ENCODE measurements at regions not wholly inside any gene's neighbourhood (a gene's known extent, or its start where the extent isn't known, plus 50 kb on each side); places are given as distances from the start of the nearest gene placed in this dataset.

- no peaks in the 10 kb centered on the region for H3K9me3 ChIP-seq (ENCODE audit: control insufficient read depth, insufficient read depth, low read length)
- peaks cover 27% of the 10 kb centered on the region for H3K4me1 ChIP-seq (ENCODE audit: control insufficient read depth, insufficient read depth, low read length)
- no peak for DNase-seq (ENCODE audit: low read depth in 4 of 6, low spot score in 6 of 6)
- WGBS (ENCODE audit: insufficient coverage): 88% methylated on average over 1 of the region's 3 CpGs
- no peak overlapping the region for H3K4me3 ChIP-seq (ENCODE audit: low read depth, low read length)
- H3K27ac ChIP-seq (ENCODE audit: low read depth, low read length): no peak overlapping the region
- no peaks in the 10 kb centered on the region for H3K36me3 ChIP-seq (ENCODE audit: control insufficient read depth, insufficient read depth, low read length)
- no peaks in the 10 kb centered on the region for H3K27me3 ChIP-seq (ENCODE audit: control insufficient read depth, insufficient read depth, low read length)
Observed at GRCh38 chr2:41941831-41942230, 106.0 kb upstream of the PKDCC start.

GRCh38 chr2:41942278-41942677 lies 105.5 kb upstream of the PKDCC start:
- no peak overlapping the region for H3K27ac ChIP-seq (ENCODE audit: low read depth, low read length)
- peaks cover 27% of the 10 kb centered on the region for H3K4me1 ChIP-seq (ENCODE audit: control insufficient read depth, insufficient read depth, low read length)

GRCh38 chr2:41943159-41943558 lies 104.7 kb upstream of the PKDCC start:
- H3K27me3 ChIP-seq (ENCODE audit: control insufficient read depth, insufficient read depth, low read length): no peaks in the 10 kb centered on the region
- no CpG with 5 or more reads among the region's 1 CpG for WGBS (ENCODE audit: insufficient coverage)
- no peak overlapping the region for H3K4me3 ChIP-seq (ENCODE audit: low read depth, low read length)
- H3K36me3 ChIP-seq (ENCODE audit: control insufficient read depth, insufficient read depth, low read length): no peaks in the 10 kb centered on the region
- no peak for DNase-seq (ENCODE audit: low read depth in 4 of 6, low spot score in 6 of 6)
- no peaks in the 10 kb centered on the region for H3K9me3 ChIP-seq (ENCODE audit: control insufficient read depth, insufficient read depth, low read length)
- H3K4me1 ChIP-seq (ENCODE audit: control insufficient read depth, insufficient read depth, low read length): peaks cover 27% of the 10 kb centered on the region
- no peak overlapping the region for H3K27ac ChIP-seq (ENCODE audit: low read depth, low read length)

More at GRCh38 chr2:41942278-41942677, 105.5 kb upstream of the PKDCC start:
- H3K9me3 ChIP-seq (ENCODE audit: control insufficient read depth, insufficient read depth, low read length): no peaks in the 10 kb centered on the region
- no peaks in the 10 kb centered on the region for H3K27me3 ChIP-seq (ENCODE audit: control insufficient read depth, insufficient read depth, low read length)
- DNase-seq (ENCODE audit: low read depth in 4 of 6, low spot score in 6 of 6): no peak
- no peaks in the 10 kb centered on the region for H3K36me3 ChIP-seq (ENCODE audit: control insufficient read depth, insufficient read depth, low read length)
- H3K4me3 ChIP-seq (ENCODE audit: low read depth, low read length): no peak overlapping the region

GRCh38 chr2:41944220-41944880 lies 103.5 kb upstream of the PKDCC start:
- DNase-seq (ENCODE audit: low read depth in 4 of 6, low spot score in 6 of 6): no peak
- WGBS (ENCODE audit: insufficient coverage): 79% methylated on average over 5 of the region's 9 CpGs

GRCh38 chr2:41947701-41948396 lies 100.0 kb upstream of the PKDCC start:
- H3K36me3 ChIP-seq (ENCODE audit: control insufficient read depth, insufficient read depth, low read length): no peaks in the 10 kb centered on the region
- peak in 1 of 6 donors; percentile 28 for DNase-seq (ENCODE audit: low read depth in 4 of 6, low spot score in 6 of 6)
- no peak overlapping the region for H3K27ac ChIP-seq (ENCODE audit: low read depth, low read length)
- WGBS (ENCODE audit: insufficient coverage): 16% methylated on average over 7 of the region's 11 CpGs
- H3K4me1 ChIP-seq (ENCODE audit: control insufficient read depth, insufficient read depth, low read length): peaks cover 7% of the 10 kb centered on the region
- no peak overlapping the region for H3K4me3 ChIP-seq (ENCODE audit: low read depth, low read length)
- no peaks in the 10 kb centered on the region for H3K9me3 ChIP-seq (ENCODE audit: control insufficient read depth, insufficient read depth, low read length)
- H3K27me3 ChIP-seq (ENCODE audit: control insufficient read depth, insufficient read depth, low read length): no peaks in the 10 kb centered on the region

More at GRCh38 chr2:41944220-41944880, 103.5 kb upstream of the PKDCC start:
- Histone ChIP-seq H3K27me3 (ENCODE audit: control insufficient read depth, insufficient read depth, low read length) (no peaks in the 10 kb centered on the region), H3K9me3 (ENCODE audit: control insufficient read depth, insufficient read depth, low read length) (no peaks in the 10 kb centered on the region), H3K27ac (ENCODE audit: low read depth, low read length) (no peak overlapping the region), H3K4me1 (ENCODE audit: control insufficient read depth, insufficient read depth, low read length) (peaks cover 15% of the 10 kb centered on the region), H3K4me3 (ENCODE audit: low read depth, low read length) (no peak overlapping the region), H3K36me3 (ENCODE audit: control insufficient read depth, insufficient read depth, low read length) (no peaks in the 10 kb centered on the region)

- Histone ChIP-seq H3K27me3 (ENCODE audit: control insufficient read depth, insufficient read depth, low read length) (no peaks in the 10 kb centered on the region), H3K4me3 (ENCODE audit: low read depth, low read length) (no peak overlapping the region), H3K9me3 (ENCODE audit: control insufficient read depth, insufficient read depth, low read length) (no peaks in the 10 kb centered on the region), H3K36me3 (ENCODE audit: control insufficient read depth, insufficient read depth, low read length) (no peaks in the 10 kb centered on the region), H3K27ac (ENCODE audit: low read depth, low read length) (no peak overlapping the region), H3K4me1 (ENCODE audit: control insufficient read depth, insufficient read depth, low read length) (peaks cover 7% of the 10 kb centered on the region)
- DNase-seq (ENCODE audit: low read depth in 4 of 6, low spot score in 6 of 6): no peak
- 93% methylated on average over 2 of the region's 3 CpGs for WGBS (ENCODE audit: insufficient coverage)
Observed at GRCh38 chr2:41948397-41948763, 99.4 kb upstream of the PKDCC start.

- no peak for DNase-seq (ENCODE audit: low read depth in 4 of 6, low spot score in 6 of 6)
- H3K27ac ChIP-seq (ENCODE audit: low read depth, low read length): no peak overlapping the region
- no peaks in the 10 kb centered on the region for H3K27me3 ChIP-seq (ENCODE audit: control insufficient read depth, insufficient read depth, low read length)
- no peak overlapping the region for H3K4me3 ChIP-seq (ENCODE audit: low read depth, low read length)
- H3K36me3 ChIP-seq (ENCODE audit: control insufficient read depth, insufficient read depth, low read length): no peaks in the 10 kb centered on the region
- WGBS (ENCODE audit: insufficient coverage): 71% methylated on average over 5 of the region's 7 CpGs
- peaks cover 10% of the 10 kb centered on the region for H3K4me1 ChIP-seq (ENCODE audit: control insufficient read depth, insufficient read depth, low read length)
- H3K9me3 ChIP-seq (ENCODE audit: control insufficient read depth, insufficient read depth, low read length): no peaks in the 10 kb centered on the region
Observed at GRCh38 chr2:41949091-41949882, 98.5 kb upstream of the PKDCC start.

- H3K27me3 ChIP-seq (ENCODE audit: control insufficient read depth, insufficient read depth, low read length): no peaks in the 10 kb centered on the region
- peaks cover 15% of the 10 kb centered on the region for H3K4me1 ChIP-seq (ENCODE audit: control insufficient read depth, insufficient read depth, low read length)
- no peak for DNase-seq (ENCODE audit: low read depth in 4 of 6, low spot score in 6 of 6)
- no peak overlapping the region for H3K4me3 ChIP-seq (ENCODE audit: low read depth, low read length)
- no peaks in the 10 kb centered on the region for H3K36me3 ChIP-seq (ENCODE audit: control insufficient read depth, insufficient read depth, low read length)
- 80% methylated on average over 3 of the region's 4 CpGs for WGBS (ENCODE audit: insufficient coverage)
- no peak overlapping the region for H3K27ac ChIP-seq (ENCODE audit: low read depth, low read length)
- no peaks in the 10 kb centered on the region for H3K9me3 ChIP-seq (ENCODE audit: control insufficient read depth, insufficient read depth, low read length)
Observed at GRCh38 chr2:41949883-41950665, 97.7 kb upstream of the PKDCC start.

GRCh38 chr2:41950666-41950960 lies 97.2 kb upstream of the PKDCC start:
- no peak for DNase-seq (ENCODE audit: low read depth in 4 of 6, low spot score in 6 of 6)
- Histone ChIP-seq H3K4me1 (ENCODE audit: control insufficient read depth, insufficient read depth, low read length) (peaks cover 16% of the 10 kb centered on the region), H3K9me3 (ENCODE audit: control insufficient read depth, insufficient read depth, low read length) (no peaks in the 10 kb centered on the region), H3K4me3 (ENCODE audit: low read depth, low read length) (no peak overlapping the region), H3K27me3 (ENCODE audit: control insufficient read depth, insufficient read depth, low read length) (no peaks in the 10 kb centered on the region), H3K27ac (ENCODE audit: low read depth, low read length) (no peak overlapping the region), H3K36me3 (ENCODE audit: control insufficient read depth, insufficient read depth, low read length) (no peaks in the 10 kb centered on the region)
- no CpG with 5 or more reads among the region's 1 CpG for WGBS (ENCODE audit: insufficient coverage)

Data from spinal cord (tissue), 9 donors.